ENCODE measurements at regions not wholly inside any gene's neighbourhood (a gene's known extent, or its start where the extent isn't known, plus 50 kb on each side); places are given as distances from the start of the nearest gene placed in this dataset.
"Not testable (repeated sequence)": the region's sequence is repeated elsewhere in the genome, so short reads cannot be mapped to it uniquely, and the experiment has no call there.

DNA sequence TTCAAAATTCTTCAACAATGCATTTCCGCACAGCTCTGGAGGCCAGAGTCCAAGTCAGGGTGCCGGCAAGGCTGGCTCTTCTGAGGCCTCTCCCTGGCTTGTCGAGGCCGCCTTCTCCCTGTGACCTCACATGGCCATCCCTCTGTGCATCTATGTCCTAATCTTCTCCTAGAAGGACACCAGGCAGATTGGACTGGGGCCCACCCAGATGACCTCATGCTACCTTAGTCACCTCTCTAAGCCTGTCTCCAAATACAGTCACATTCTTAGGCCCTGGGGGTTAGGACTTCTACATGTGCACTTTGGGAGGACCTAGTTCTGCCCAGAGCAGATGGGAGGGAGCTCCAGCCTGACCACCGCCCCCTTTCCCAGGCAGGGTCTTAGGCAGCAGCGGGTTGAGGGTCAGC lies 137.7 kb downstream of the NPIPB11 start:
- TF ChIP-seq, protein P1, sequence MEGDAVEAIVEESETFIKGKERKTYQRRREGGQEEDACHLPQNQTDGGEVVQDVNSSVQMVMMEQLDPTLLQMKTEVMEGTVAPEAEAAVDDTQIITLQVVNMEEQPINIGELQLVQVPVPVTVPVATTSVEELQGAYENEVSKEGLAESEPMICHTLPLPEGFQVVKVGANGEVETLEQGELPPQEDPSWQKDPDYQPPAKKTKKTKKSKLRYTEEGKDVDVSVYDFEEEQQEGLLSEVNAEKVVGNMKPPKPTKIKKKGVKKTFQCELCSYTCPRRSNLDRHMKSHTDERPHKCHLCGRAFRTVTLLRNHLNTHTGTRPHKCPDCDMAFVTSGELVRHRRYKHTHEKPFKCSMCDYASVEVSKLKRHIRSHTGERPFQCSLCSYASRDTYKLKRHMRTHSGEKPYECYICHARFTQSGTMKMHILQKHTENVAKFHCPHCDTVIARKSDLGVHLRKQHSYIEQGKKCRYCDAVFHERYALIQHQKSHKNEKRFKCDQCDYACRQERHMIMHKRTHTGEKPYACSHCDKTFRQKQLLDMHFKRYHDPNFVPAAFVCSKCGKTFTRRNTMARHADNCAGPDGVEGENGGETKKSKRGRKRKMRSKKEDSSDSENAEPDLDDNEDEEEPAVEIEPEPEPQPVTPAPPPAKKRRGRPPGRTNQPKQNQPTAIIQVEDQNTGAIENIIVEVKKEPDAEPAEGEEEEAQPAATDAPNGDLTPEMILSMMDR (IDR thresholded peaks at IDR 0.05 in 2 of 3, conservative IDR thresholded peaks at IDR 0.05 in 1 of 3; ENCODE audit: control insufficient read depth in 2 of 3, extremely low read depth in 1 of 3, insufficient read depth in 1 of 3, low read depth in 3 of 3, low read length in 3 of 3) = not testable (repeated sequence)
- TF ChIP-seq SP1 (IDR thresholded peaks at IDR 0.05; ENCODE audit: low read depth, low read length); SUZ12 (IDR thresholded peaks at IDR 0.05; ENCODE audit: unreplicated experiment); SREBF2 (IDR thresholded peaks at IDR 0.05; ENCODE audit: low read length); NFIC (IDR thresholded peaks at IDR 0.05; ENCODE audit: low read depth, low read length); EED (IDR thresholded peaks at IDR 0.05; ENCODE audit: low read depth); HDGF (IDR thresholded peaks at IDR 0.05); TCF7 (IDR thresholded peaks at IDR 0.05; ENCODE audit: borderline replicate concordance); JUND (IDR thresholded peaks at IDR 0.05; ENCODE audit: low read depth, low read length): not testable (repeated sequence)
- TF ChIP-seq, protein P2, sequence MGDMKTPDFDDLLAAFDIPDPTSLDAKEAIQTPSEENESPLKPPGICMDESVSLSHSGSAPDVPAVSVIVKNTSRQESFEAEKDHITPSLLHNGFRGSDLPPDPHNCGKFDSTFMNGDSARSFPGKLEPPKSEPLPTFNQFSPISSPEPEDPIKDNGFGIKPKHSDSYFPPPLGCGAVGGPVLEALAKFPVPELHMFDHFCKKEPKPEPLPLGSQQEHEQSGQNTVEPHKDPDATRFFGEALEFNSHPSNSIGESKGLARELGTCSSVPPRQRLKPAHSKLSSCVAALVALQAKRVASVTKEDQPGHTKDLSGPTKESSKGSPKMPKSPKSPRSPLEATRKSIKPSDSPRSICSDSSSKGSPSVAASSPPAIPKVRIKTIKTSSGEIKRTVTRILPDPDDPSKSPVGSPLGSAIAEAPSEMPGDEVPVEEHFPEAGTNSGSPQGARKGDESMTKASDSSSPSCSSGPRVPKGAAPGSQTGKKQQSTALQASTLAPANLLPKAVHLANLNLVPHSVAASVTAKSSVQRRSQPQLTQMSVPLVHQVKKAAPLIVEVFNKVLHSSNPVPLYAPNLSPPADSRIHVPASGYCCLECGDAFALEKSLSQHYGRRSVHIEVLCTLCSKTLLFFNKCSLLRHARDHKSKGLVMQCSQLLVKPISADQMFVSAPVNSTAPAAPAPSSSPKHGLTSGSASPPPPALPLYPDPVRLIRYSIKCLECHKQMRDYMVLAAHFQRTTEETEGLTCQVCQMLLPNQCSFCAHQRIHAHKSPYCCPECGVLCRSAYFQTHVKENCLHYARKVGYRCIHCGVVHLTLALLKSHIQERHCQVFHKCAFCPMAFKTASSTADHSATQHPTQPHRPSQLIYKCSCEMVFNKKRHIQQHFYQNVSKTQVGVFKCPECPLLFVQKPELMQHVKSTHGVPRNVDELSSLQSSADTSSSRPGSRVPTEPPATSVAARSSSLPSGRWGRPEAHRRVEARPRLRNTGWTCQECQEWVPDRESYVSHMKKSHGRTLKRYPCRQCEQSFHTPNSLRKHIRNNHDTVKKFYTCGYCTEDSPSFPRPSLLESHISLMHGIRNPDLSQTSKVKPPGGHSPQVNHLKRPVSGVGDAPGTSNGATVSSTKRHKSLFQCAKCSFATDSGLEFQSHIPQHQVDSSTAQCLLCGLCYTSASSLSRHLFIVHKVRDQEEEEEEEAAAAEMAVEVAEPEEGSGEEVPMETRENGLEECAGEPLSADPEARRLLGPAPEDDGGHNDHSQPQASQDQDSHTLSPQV (IDR thresholded peaks at IDR 0.05) = not testable (repeated sequence)

Data from GM12878 (cell line).